ENCODE measurements at regions not wholly inside any gene's neighbourhood (a gene's known extent, or its start where the extent isn't known, plus 50 kb on each side); places are given as distances from the start of the nearest gene placed in this dataset.

DNA sequence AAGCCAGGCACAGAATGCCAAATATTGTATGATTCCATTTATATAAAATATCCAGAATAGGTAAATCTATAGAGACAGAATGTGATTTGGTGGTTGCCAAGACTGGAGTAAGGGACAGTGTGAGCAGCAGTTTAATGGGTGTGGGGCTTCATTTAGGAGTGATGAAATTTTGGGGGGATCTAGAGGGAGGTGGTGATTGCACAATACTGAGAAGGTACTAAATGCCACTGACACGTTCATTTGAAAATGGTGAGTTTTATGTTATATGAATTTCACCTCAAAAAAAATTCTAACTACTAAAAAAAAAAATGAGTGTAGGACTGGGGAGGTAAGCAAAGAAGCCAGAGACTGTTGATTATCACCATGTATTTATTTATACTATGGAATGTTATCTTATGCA is 974.5 kb upstream of the ZEB2 start:
- H3K27me3 ChIP-seq (ENCODE audit: insufficient read depth, low read length) = no peaks in the 10 kb centered on the region
- ChIA-PET RAD21 (ENCODE audit: low non-redundant PET in 1 of 2, low total read pairs in 2 of 2, uncharacterized antibody in 2 of 2, unreplicated experiment in 2 of 2) (no interaction called here), POLR2A (no interaction called here), CTCF (no interaction called here)
- no peak overlapping the region for H2AFZ ChIP-seq (ENCODE audit: low read depth, low read length, poor library complexity, severe bottlenecking)
- intact Hi-C loops (cut with micrococcal nuclease) = no loop called here
- no peaks in the 10 kb centered on the region for H3K79me2 ChIP-seq (ENCODE audit: insufficient read depth, low read length)
- H3K4me1 ChIP-seq (ENCODE audit: control insufficient read depth in 1 of 2, insufficient read depth in 2 of 2, low read length in 2 of 2) = no peaks in the 10 kb centered on the region
- ATAC-seq (no peak), DNase-seq (ENCODE audit: low read depth, low spot score) (no peak)
- H4K20me1 ChIP-seq (ENCODE audit: insufficient read depth) = no peaks in the 10 kb centered on the region
- no TSS peak for BruUV-seq (replicated peaks)
- H3K36me3 ChIP-seq (ENCODE audit: control insufficient read depth in 1 of 2, insufficient read depth in 2 of 2, low read length in 2 of 2) = no peaks in the 10 kb centered on the region
- TF ChIP-seq, protein P1, sequence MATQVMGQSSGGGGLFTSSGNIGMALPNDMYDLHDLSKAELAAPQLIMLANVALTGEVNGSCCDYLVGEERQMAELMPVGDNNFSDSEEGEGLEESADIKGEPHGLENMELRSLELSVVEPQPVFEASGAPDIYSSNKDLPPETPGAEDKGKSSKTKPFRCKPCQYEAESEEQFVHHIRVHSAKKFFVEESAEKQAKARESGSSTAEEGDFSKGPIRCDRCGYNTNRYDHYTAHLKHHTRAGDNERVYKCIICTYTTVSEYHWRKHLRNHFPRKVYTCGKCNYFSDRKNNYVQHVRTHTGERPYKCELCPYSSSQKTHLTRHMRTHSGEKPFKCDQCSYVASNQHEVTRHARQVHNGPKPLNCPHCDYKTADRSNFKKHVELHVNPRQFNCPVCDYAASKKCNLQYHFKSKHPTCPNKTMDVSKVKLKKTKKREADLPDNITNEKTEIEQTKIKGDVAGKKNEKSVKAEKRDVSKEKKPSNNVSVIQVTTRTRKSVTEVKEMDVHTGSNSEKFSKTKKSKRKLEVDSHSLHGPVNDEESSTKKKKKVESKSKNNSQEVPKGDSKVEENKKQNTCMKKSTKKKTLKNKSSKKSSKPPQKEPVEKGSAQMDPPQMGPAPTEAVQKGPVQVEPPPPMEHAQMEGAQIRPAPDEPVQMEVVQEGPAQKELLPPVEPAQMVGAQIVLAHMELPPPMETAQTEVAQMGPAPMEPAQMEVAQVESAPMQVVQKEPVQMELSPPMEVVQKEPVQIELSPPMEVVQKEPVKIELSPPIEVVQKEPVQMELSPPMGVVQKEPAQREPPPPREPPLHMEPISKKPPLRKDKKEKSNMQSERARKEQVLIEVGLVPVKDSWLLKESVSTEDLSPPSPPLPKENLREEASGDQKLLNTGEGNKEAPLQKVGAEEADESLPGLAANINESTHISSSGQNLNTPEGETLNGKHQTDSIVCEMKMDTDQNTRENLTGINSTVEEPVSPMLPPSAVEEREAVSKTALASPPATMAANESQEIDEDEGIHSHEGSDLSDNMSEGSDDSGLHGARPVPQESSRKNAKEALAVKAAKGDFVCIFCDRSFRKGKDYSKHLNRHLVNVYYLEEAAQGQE (IDR thresholded peaks at IDR 0.05; ENCODE audit: low read depth) = no peak
- TF ChIP-seq, protein P2, sequence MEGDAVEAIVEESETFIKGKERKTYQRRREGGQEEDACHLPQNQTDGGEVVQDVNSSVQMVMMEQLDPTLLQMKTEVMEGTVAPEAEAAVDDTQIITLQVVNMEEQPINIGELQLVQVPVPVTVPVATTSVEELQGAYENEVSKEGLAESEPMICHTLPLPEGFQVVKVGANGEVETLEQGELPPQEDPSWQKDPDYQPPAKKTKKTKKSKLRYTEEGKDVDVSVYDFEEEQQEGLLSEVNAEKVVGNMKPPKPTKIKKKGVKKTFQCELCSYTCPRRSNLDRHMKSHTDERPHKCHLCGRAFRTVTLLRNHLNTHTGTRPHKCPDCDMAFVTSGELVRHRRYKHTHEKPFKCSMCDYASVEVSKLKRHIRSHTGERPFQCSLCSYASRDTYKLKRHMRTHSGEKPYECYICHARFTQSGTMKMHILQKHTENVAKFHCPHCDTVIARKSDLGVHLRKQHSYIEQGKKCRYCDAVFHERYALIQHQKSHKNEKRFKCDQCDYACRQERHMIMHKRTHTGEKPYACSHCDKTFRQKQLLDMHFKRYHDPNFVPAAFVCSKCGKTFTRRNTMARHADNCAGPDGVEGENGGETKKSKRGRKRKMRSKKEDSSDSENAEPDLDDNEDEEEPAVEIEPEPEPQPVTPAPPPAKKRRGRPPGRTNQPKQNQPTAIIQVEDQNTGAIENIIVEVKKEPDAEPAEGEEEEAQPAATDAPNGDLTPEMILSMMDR (IDR thresholded peaks at IDR 0.05 in 2 of 3, conservative IDR thresholded peaks at IDR 0.05 in 1 of 3; ENCODE audit: borderline replicate concordance in 1 of 3, insufficient read depth in 1 of 3, low read depth in 2 of 3, low read length in 2 of 3) = no peak
- TF ChIP-seq CBX3 (IDR thresholded peaks at IDR 0.05; ENCODE audit: low read depth) = no peak
- no peak for TF ChIP-seq SRF (IDR thresholded peaks at IDR 0.05; ENCODE audit: low read depth)
- no peak for TF ChIP-seq ZFX (IDR thresholded peaks at IDR 0.05)
- no peak for TF ChIP-seq FOSL1 (IDR thresholded peaks at IDR 0.05; ENCODE audit: low read depth)
- TF ChIP-seq JUND (IDR thresholded peaks at IDR 0.05) = no peak
- TF ChIP-seq RAD21 (IDR thresholded peaks at IDR 0.05; ENCODE audit: low read depth) = no peak
- TF ChIP-seq SP1 (IDR thresholded peaks at IDR 0.05; ENCODE audit: low read depth) = no peak
- no peak for TF ChIP-seq POLR2AphosphoS5 (IDR thresholded peaks at IDR 0.05; ENCODE audit: low read depth, low read length)
- TF ChIP-seq ZNF274 (IDR thresholded peaks at IDR 0.05; ENCODE audit: low read depth, low read length) = no peak
- TF ChIP-seq, protein P3, sequence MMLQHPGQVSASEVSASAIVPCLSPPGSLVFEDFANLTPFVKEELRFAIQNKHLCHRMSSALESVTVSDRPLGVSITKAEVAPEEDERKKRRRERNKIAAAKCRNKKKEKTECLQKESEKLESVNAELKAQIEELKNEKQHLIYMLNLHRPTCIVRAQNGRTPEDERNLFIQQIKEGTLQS (IDR thresholded peaks at IDR 0.05) = no peak
- TF ChIP-seq YY1 (IDR thresholded peaks at IDR 0.05; ENCODE audit: extremely low read depth, insufficient replicate concordance, low read depth, low read length) = no peak
- no peak for TF ChIP-seq ELF1 (IDR thresholded peaks at IDR 0.05; ENCODE audit: borderline replicate concordance, low read depth)
- no peak for TF ChIP-seq CEBPB (IDR thresholded peaks at IDR 0.05; ENCODE audit: low read depth)
- TF ChIP-seq SIN3A (IDR thresholded peaks at IDR 0.05; ENCODE audit: low read depth) = no peak
- no peak for TF ChIP-seq EZH2 (IDR thresholded peaks at IDR 0.05)
- TF ChIP-seq, protein P4, sequence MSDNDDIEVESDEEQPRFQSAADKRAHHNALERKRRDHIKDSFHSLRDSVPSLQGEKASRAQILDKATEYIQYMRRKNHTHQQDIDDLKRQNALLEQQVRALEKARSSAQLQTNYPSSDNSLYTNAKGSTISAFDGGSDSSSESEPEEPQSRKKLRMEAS (IDR thresholded peaks at IDR 0.05) = no peak
- no peak overlapping the region for H3K4me2 ChIP-seq (ENCODE audit: low read length)
- H3K27ac ChIP-seq (ENCODE audit: low read depth, low read length) = no peak overlapping the region
- H3K9me3 ChIP-seq (ENCODE audit: control insufficient read depth in 1 of 2, insufficient read depth in 1 of 2, low read depth in 1 of 2, low read length in 2 of 2) = peaks cover 4 to 5% of the 10 kb centered on the region in 2 experiments; a peak in 1 of 4 replicates
- H3K9me2 ChIP-seq (ENCODE audit: insufficient read depth) = no peaks in the 10 kb centered on the region
- H3K9ac ChIP-seq (ENCODE audit: low read length) = no peak overlapping the region
- H3K4me3 ChIP-seq (replicated peaks in 1 of 2; ENCODE audit: low read depth in 1 of 2, low read length in 2 of 2) = no peak overlapping the region
